DND-41 (cell line): ENCODE measurements at regions not wholly inside any gene's neighbourhood (a gene's known extent, or its start where the extent isn't known, plus 50 kb on each side); places are given as distances from the start of the nearest gene placed in this dataset.

ENCODE experiments used
- ATAC-seq: fragments of 200-7000 bp; cut with Tn5 transposase; 3 replicates; pipeline ENCODE4 v1.9.1; 2021; ENCODE audit warnings: low read depth; ENCODE audit not compliant: insufficient read depth
- DNase-seq: peaks from one replicate; pipeline ENCODE4 v3.0.0-alpha.2; 2020
- H2AFZ ChIP-seq: 2 replicates; pipeline ENCODE4 v1.6.0; 2012; ENCODE audit warnings: low read depth, low read length
- H3K27ac ChIP-seq: 2 replicates; pipeline ENCODE4 v1.5.1; 2012; ENCODE audit warnings: low read length, inconsistent platforms
- H3K27me3 ChIP-seq: fragments of 200-600 bp; sonication (generic); 2 replicates; pipeline ENCODE4 v1.6.0; 2012; ENCODE audit warnings: low read length, mild to moderate bottlenecking, inconsistent platforms; ENCODE audit not compliant: insufficient read depth, poor library complexity
- H3K36me3 ChIP-seq: 2 replicates; pipeline ENCODE4 v1.5.1; 2012; ENCODE audit warnings: low read length, inconsistent platforms; ENCODE audit not compliant: insufficient read depth
- H3K4me1 ChIP-seq: 2 replicates; pipeline ENCODE4 v1.5.1; 2012; ENCODE audit warnings: mild to moderate bottlenecking, low read length; ENCODE audit not compliant: insufficient read depth
- H3K4me2 ChIP-seq: 2 replicates; pipeline ENCODE4 v1.6.0; 2012; ENCODE audit warnings: mild to moderate bottlenecking, moderate library complexity, low read length, inconsistent platforms; ENCODE audit not compliant: insufficient read depth
- H3K4me3 ChIP-seq, 2 experiments: fragments of 200-600 bp in 1 of 2; shearing (Covaris generic) in 1 of 2; 2 replicates each; pipeline ENCODE4 v1.5.1; 2012 to 2016; ENCODE audit warnings: inconsistent platforms in 2 of 2, low read length in 2 of 2, mild to moderate bottlenecking in 2 of 2, low read depth in 1 of 2, moderate library complexity in 1 of 2
- H3K79me2 ChIP-seq: 2 replicates; pipeline ENCODE4 v1.6.0; 2012; ENCODE audit warnings: low read length, inconsistent platforms; ENCODE audit not compliant: insufficient read depth
- H3K9ac ChIP-seq: 2 replicates; pipeline ENCODE4 v1.6.0; 2012; ENCODE audit warnings: low read depth, mild to moderate bottlenecking, inconsistent platforms, low read length, moderate library complexity
- H3K9me3 ChIP-seq: 2 replicates; pipeline ENCODE4 v1.5.1; 2012; ENCODE audit warnings: low read length, moderate library complexity, mild to moderate bottlenecking, inconsistent platforms; ENCODE audit not compliant: insufficient read depth, severe bottlenecking
- H4K20me1 ChIP-seq: 2 replicates; pipeline ENCODE4 v1.6.0; 2012; ENCODE audit warnings: low read length; ENCODE audit not compliant: insufficient read depth
- EZH2 ChIP-seq: IDR thresholded peaks from 3 replicates; pipeline ENCODE4 v1.6.1; 2012; ENCODE audit warnings: borderline replicate concordance, low read depth, mild to moderate bottlenecking, moderate library complexity, low read length, inconsistent platforms; ENCODE audit not compliant: severe bottlenecking
- TF ChIP-seq, protein P1 (sequence below): IDR thresholded peaks from 2 replicates; pipeline ENCODE4 v1.5.1; 2012; ENCODE audit warnings: borderline replicate concordance, low read length, moderate library complexity, mild to moderate bottlenecking; ENCODE audit not compliant: poor library complexity, severe bottlenecking; ENCODE audit errors: extremely low read depth

DNA sequence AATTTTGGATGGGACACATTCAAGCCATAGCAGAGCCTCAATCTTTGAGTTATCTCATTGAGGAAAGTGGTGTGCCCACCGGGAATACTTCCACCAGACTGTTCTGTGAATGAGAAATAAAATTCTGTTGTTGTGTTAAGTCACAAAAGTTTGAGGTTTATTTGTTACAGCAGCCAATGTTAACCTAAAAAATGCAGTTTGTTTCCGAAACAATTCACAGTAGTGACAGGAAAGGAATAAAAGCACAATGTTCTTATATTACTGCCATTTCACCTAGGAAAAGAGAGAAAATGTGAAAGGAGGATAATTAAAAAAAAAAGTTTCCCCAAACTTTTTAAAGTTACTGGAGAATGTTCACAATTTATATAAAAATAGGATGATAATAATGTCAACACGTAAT is 344.6 kb downstream of the CD83 start:
- Histone ChIP-seq H2AFZ (no peak overlapping the region), H3K27ac (no peak overlapping the region), H3K9me3 (no peaks in the 10 kb centered on the region), H3K4me1 (peaks cover 12% of the 10 kb centered on the region), H3K79me2 (no peaks in the 10 kb centered on the region), H3K4me3 (no peak overlapping the region), H3K27me3 (no peaks in the 10 kb centered on the region), H3K36me3 (no peaks in the 10 kb centered on the region), H3K9ac (no peak overlapping the region), H4K20me1 (no peaks in the 10 kb centered on the region), H3K4me2 (no peak overlapping the region)
- DNase-seq (no peak), ATAC-seq (no peak)
- no peak for TF ChIP-seq EZH2
- TF ChIP-seq, protein P1, sequence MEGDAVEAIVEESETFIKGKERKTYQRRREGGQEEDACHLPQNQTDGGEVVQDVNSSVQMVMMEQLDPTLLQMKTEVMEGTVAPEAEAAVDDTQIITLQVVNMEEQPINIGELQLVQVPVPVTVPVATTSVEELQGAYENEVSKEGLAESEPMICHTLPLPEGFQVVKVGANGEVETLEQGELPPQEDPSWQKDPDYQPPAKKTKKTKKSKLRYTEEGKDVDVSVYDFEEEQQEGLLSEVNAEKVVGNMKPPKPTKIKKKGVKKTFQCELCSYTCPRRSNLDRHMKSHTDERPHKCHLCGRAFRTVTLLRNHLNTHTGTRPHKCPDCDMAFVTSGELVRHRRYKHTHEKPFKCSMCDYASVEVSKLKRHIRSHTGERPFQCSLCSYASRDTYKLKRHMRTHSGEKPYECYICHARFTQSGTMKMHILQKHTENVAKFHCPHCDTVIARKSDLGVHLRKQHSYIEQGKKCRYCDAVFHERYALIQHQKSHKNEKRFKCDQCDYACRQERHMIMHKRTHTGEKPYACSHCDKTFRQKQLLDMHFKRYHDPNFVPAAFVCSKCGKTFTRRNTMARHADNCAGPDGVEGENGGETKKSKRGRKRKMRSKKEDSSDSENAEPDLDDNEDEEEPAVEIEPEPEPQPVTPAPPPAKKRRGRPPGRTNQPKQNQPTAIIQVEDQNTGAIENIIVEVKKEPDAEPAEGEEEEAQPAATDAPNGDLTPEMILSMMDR: no peak

DNA sequence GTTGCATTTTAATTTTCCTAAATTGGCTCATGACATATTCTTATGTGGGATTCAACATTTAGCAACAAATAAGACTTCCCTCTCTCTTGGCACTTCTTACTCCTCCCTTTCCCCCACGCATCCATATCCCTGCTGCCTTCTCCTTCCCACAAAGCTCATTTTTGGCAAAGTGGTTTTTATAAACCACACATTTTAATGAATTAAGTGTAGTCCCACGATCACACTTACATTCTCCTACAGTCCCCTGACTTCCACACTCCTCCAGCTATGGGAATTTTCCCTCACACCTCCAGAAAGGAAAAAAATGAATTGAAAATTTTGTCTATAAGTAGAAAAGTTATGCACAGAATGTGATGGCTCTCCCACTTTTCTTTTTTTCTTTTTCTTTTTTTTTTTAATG is 345.0 kb downstream of the CD83 start:
- Histone ChIP-seq H3K36me3 (no peaks in the 10 kb centered on the region), H3K27me3 (no peaks in the 10 kb centered on the region), H4K20me1 (no peaks in the 10 kb centered on the region), H3K79me2 (no peaks in the 10 kb centered on the region), H3K4me2 (no peak overlapping the region), H2AFZ (no peak overlapping the region), H3K4me1 (peaks cover 12% of the 10 kb centered on the region), H3K9me3 (no peaks in the 10 kb centered on the region), H3K4me3 (no peak overlapping the region), H3K9ac (no peak overlapping the region), H3K27ac (no peak overlapping the region)
- ATAC-seq (no peak), DNase-seq (no peak)
- TF ChIP-seq, protein P1: no peak
- no peak for TF ChIP-seq EZH2

DNA sequence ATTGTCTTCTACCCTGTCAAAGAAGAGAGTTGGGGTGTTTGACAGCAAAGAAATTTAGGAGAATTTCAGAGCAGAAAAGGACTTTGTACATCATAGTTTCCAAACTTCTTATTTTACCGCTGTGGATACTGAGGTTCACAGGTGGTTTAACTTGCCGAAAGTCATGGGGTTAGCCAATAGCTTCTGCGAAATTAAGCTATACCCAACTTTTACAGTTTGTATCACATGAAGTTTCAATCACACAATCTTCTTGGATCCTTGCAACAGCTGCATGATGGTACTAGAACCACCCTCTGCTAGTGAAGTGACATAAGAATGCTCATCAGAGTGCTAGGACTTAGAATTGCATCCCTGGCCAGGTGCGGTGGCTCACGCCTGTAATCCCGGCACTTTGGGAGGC is 345.5 kb downstream of the CD83 start:
- no peak overlapping the region for H3K4me2 ChIP-seq
- H3K79me2 ChIP-seq: no peaks in the 10 kb centered on the region
- no peaks in the 10 kb centered on the region for H4K20me1 ChIP-seq
- no peaks in the 10 kb centered on the region for H3K36me3 ChIP-seq
- H3K4me1 ChIP-seq: peaks cover 15% of the 10 kb centered on the region
- H3K9ac ChIP-seq: no peak overlapping the region
- H3K4me3 ChIP-seq: no peak overlapping the region
- ATAC-seq (no peak), DNase-seq (no peak)
- H3K27me3 ChIP-seq: no peaks in the 10 kb centered on the region
- no peak overlapping the region for H2AFZ ChIP-seq
- peaks cover 3% of the 10 kb centered on the region for H3K9me3 ChIP-seq
- no peak for TF ChIP-seq EZH2
- TF ChIP-seq, protein P1: no peak
- H3K27ac ChIP-seq: no peak overlapping the region

DNA sequence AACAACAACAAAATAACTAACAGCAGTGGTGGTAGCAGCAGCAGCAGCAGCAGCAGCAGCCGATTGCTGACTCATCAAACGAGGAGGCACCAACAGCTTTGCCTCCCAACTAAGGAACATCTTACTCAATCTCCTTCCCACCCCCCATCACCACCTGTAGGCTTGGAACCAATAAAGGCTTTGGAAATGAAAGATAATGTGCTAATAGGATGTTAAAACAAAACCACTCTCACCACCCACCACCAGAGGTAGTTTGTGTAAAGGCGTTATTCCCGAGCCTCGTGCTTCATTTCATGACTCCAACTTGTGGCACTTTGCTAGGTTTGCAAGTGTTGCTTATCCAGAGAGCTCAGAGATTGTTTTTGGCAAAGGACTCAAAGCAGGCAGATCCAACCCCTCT is 346.5 kb downstream of the CD83 start:
- peak; percentile 42; the same call in 2 of the 3 replicates for ATAC-seq
- no peak overlapping the region for H3K4me2 ChIP-seq
- no peak overlapping the region for H3K4me3 ChIP-seq
- H3K36me3 ChIP-seq: no peaks in the 10 kb centered on the region
- peaks cover 18% of the 10 kb centered on the region for H3K4me1 ChIP-seq
- no peak for DNase-seq
- no peak overlapping the region for H3K9ac ChIP-seq
- H4K20me1 ChIP-seq: no peaks in the 10 kb centered on the region
- peaks cover 8% of the 10 kb centered on the region for H3K9me3 ChIP-seq
- no peak overlapping the region for H2AFZ ChIP-seq
- no peaks in the 10 kb centered on the region for H3K79me2 ChIP-seq
- H3K27ac ChIP-seq: no peak overlapping the region
- H3K27me3 ChIP-seq: no peaks in the 10 kb centered on the region
- TF ChIP-seq EZH2: no peak
- TF ChIP-seq, protein P1: peak; percentile 35
